MM.1S (cell line): ENCODE measurements at regions not wholly inside any gene's neighbourhood (a gene's known extent, or its start where the extent isn't known, plus 50 kb on each side); places are given as distances from the start of the nearest gene placed in this dataset.

ENCODE experiments used
- DNase-seq: peaks from one replicate; pipeline ENCODE4 v3.0.0-alpha.2; 2015
- H2AFZ ChIP-seq: fragments of 300-600 bp; sonication (generic); 2 replicates; pipeline ENCODE4 v1.6.0; 2016; ENCODE audit warnings: antibody characterized with exemption, low read length
- H3F3A ChIP-seq: fragments of 300-600 bp; sonication (generic); 2 replicates; pipeline ENCODE4 v1.6.1; 2016; ENCODE audit warnings: mild to moderate bottlenecking, antibody characterized with exemption, low read length, moderate library complexity, mixed read lengths; ENCODE audit not compliant: insufficient read depth
- H3K27ac ChIP-seq: fragments of 300-600 bp; sonication (generic); 2 replicates; pipeline ENCODE4 v1.5.1; 2016; ENCODE audit warnings: mild to moderate bottlenecking, low read length
- H3K27me3 ChIP-seq: fragments of 300-600 bp; sonication (generic); replicated peaks from 2 replicates; pipeline ENCODE4 v1.6.0; 2016; ENCODE audit warnings: low read length; ENCODE audit not compliant: insufficient read depth
- H3K36me3 ChIP-seq: fragments of 300-600 bp; sonication (generic); replicated peaks from 2 replicates; pipeline ENCODE4 v1.6.1; 2016; ENCODE audit warnings: mild to moderate bottlenecking, low read length, mixed read lengths; ENCODE audit not compliant: insufficient read depth
- H3K4me1 ChIP-seq: fragments of 300-600 bp; sonication (generic); 2 replicates; pipeline ENCODE4 v1.6.1; 2016; ENCODE audit warnings: low read length, mixed read lengths
- H3K4me2 ChIP-seq: fragments of 300-600 bp; sonication (generic); 2 replicates; pipeline ENCODE4 v1.6.0; 2016; ENCODE audit warnings: low read depth, low read length
- H3K4me3 ChIP-seq: fragments of 300-600 bp; sonication (generic); 2 replicates; pipeline ENCODE4 v1.5.1; 2016; ENCODE audit warnings: low read length, mixed read lengths
- H3K79me2 ChIP-seq: fragments of 300-600 bp; sonication (generic); 2 replicates; pipeline ENCODE4 v1.6.1; 2016; ENCODE audit warnings: mixed run types, low read length, mixed read lengths
- H3K9ac ChIP-seq: fragments of 300-600 bp; sonication (generic); 2 replicates; pipeline ENCODE4 v1.6.1; 2016; ENCODE audit warnings: low read length, mixed read lengths
- H3K9me2 ChIP-seq: fragments of 300-600 bp; sonication (generic); replicated peaks from 2 replicates; pipeline ENCODE4 v1.6.1; 2016; ENCODE audit warnings: mild to moderate bottlenecking, low read length, mixed read lengths; ENCODE audit not compliant: insufficient read depth
- H3K9me3 ChIP-seq: fragments of 300-600 bp; sonication (generic); replicated peaks from 2 replicates; pipeline ENCODE4 v1.6.1; 2016; ENCODE audit warnings: mild to moderate bottlenecking, low read length, mixed read lengths; ENCODE audit not compliant: insufficient read depth
- H4K20me1 ChIP-seq: fragments of 300-600 bp; sonication (generic); 2 replicates; pipeline ENCODE4 v1.6.1; 2016; ENCODE audit warnings: mild to moderate bottlenecking, low read length, moderate library complexity, mixed read lengths; ENCODE audit not compliant: insufficient read depth
- EZH2 ChIP-seq: fragments of 300-600 bp; sonication (generic); optimal IDR thresholded peaks from 2 replicates; pipeline ENCODE3; 2017; ENCODE audit warnings: low read depth, mild to moderate bottlenecking, antibody characterized with exemption, low read length, mixed read lengths
- EZH2phosphoT487 ChIP-seq: fragments of 300-600 bp; sonication (generic); IDR thresholded peaks from 2 replicates; pipeline ENCODE4 v1.6.1; 2018; ENCODE audit warnings: antibody characterized with exemption, low read length
- TF ChIP-seq, protein P1 (sequence below): fragments of 300-600 bp; sonication (generic); IDR thresholded peaks from 2 replicates; pipeline ENCODE4 v1.5.1; 2016; ENCODE audit warnings: antibody characterized with exemption, low read length, mixed read lengths

DNA sequence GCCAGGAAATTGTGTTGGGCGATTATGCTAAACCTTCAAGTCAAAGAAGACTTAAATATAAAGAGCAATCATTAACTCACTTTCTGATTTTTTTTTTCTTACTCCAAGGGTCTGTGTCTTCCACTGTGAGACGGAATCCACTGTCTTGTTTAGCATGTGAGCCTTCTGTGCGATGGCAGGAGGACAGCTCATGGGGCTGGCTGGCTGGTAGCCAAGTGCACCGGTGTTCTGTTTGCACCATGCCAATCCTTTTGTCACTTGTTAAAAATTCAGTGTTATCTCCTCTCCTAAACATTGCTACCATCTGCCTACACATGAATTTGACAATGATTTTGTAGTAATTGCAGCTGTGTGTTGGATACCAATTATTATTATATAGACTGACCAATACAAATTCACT, 1056.3 kb upstream of the IGFBP7 start:
- Histone ChIP-seq H3F3A (no peaks in the 10 kb centered on the region), H3K9ac (no peak overlapping the region), H4K20me1 (no peaks in the 10 kb centered on the region), H3K79me2 (no peaks in the 10 kb centered on the region), H3K27me3 (no peaks in the 10 kb centered on the region), H3K36me3 (no peaks in the 10 kb centered on the region), H3K4me1 (no peaks in the 10 kb centered on the region), H3K9me3 (no peaks in the 10 kb centered on the region), H3K9me2 (no peaks in the 10 kb centered on the region), H2AFZ (no peak overlapping the region), H3K4me3 (no peak overlapping the region), H3K4me2 (no peak overlapping the region), H3K27ac (no peak overlapping the region)
- DNase-seq = no peak
- TF ChIP-seq, protein P1, sequence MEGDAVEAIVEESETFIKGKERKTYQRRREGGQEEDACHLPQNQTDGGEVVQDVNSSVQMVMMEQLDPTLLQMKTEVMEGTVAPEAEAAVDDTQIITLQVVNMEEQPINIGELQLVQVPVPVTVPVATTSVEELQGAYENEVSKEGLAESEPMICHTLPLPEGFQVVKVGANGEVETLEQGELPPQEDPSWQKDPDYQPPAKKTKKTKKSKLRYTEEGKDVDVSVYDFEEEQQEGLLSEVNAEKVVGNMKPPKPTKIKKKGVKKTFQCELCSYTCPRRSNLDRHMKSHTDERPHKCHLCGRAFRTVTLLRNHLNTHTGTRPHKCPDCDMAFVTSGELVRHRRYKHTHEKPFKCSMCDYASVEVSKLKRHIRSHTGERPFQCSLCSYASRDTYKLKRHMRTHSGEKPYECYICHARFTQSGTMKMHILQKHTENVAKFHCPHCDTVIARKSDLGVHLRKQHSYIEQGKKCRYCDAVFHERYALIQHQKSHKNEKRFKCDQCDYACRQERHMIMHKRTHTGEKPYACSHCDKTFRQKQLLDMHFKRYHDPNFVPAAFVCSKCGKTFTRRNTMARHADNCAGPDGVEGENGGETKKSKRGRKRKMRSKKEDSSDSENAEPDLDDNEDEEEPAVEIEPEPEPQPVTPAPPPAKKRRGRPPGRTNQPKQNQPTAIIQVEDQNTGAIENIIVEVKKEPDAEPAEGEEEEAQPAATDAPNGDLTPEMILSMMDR = no peak
- TF ChIP-seq EZH2 = no peak
- TF ChIP-seq EZH2phosphoT487 = no peak

DNA sequence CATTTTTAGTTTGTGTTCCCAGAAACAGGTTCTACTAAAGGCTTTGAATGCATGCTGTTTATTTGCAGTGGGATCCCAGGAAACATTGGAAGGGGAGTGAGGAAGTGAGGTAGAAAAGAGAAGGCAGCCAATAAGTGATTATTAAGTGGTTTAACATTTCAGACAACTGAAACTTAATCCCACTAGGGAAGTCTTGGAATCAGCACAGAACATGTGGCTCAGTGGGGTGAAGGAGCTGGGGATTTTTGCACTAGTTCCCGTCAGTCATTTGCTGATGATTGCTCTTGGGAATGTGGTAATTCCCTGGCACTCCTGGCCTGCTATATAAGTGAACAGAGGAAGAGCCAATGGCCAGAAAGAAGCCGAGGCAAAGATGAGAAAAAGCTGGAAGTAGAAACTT, 1053.0 kb upstream of the IGFBP7 start:
- H2AFZ ChIP-seq = no peak overlapping the region
- TF ChIP-seq EZH2phosphoT487 = no peak
- TF ChIP-seq, protein P1 = no peak
- TF ChIP-seq EZH2 = no peak

DNA sequence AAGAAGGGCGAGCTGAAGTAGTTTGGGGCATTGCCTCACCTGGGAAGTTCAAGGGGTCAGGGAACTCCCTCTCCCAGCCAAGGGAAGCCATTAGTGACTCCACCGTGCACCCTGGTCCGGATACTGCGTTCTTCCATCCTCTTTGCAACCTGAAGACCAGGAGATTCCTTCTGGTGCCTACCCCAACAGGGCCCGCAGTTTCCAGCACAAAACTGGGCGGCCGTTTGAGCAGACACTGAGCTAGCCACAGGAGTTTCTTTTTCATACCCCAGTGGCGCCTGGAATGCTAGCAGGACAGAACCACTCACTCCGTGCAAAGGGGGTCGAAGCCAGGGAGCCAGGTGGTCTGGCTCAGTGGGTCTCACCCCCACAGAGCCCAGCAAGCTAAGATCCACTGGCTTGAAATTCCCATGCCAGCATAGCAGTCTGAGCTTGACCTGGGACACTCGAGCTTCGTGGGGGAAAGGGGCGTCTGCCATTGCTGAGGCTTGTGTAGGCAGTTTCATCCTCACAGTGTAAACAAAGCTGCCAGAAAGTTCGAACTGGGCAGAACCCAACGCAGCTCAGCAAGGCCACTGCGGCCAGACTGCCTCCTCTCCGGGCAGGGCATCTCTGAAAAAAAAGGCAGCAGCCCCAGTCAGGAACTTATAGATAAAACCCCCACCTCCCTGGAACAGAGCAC, 1039.4 kb upstream of the IGFBP7 start:
- H3K27ac ChIP-seq = no peak overlapping the region
- H3K9me3 ChIP-seq = no peaks in the 10 kb centered on the region
- no peak overlapping the region for H2AFZ ChIP-seq
- H3K4me3 ChIP-seq = no peak overlapping the region
- no peaks in the 10 kb centered on the region for H3F3A ChIP-seq
- H3K4me1 ChIP-seq = no peaks in the 10 kb centered on the region
- no peak for DNase-seq
- H3K36me3 ChIP-seq = no peaks in the 10 kb centered on the region
- no peaks in the 10 kb centered on the region for H3K9me2 ChIP-seq
- no peak for TF ChIP-seq EZH2
- TF ChIP-seq, protein P1 = no peak
- no peak for TF ChIP-seq EZH2phosphoT487
- H3K4me2 ChIP-seq = no peak overlapping the region
- H3K9ac ChIP-seq = no peak overlapping the region
- H4K20me1 ChIP-seq = no peaks in the 10 kb centered on the region
- no peaks in the 10 kb centered on the region for H3K79me2 ChIP-seq
- no peaks in the 10 kb centered on the region for H3K27me3 ChIP-seq

More for the DNA sequence above, 1053.0 kb upstream of the IGFBP7 start:
- Histone ChIP-seq H3K27me3 (no peaks in the 10 kb centered on the region), H3K79me2 (no peaks in the 10 kb centered on the region), H3K4me3 (no peak overlapping the region), H3K9me3 (no peaks in the 10 kb centered on the region), H3K36me3 (no peaks in the 10 kb centered on the region), H3K4me2 (no peak overlapping the region), H3K9ac (no peak overlapping the region), H3K4me1 (no peaks in the 10 kb centered on the region), H3K27ac (no peak overlapping the region), H3F3A (no peaks in the 10 kb centered on the region), H3K9me2 (no peaks in the 10 kb centered on the region), H4K20me1 (no peaks in the 10 kb centered on the region)
- no peak for DNase-seq
